Type B pancreatic cell (in vitro differentiated cells): ENCODE measurements at regions not wholly inside any gene's neighbourhood (a gene's known extent, or its start where the extent isn't known, plus 50 kb on each side); places are given as distances from the start of the nearest gene placed in this dataset.

ENCODE experiments used
- DNase-seq: peaks from one replicate; pipeline ENCODE4 v3.0.0; 2021; ENCODE audit warnings: mixed read lengths; ENCODE audit not compliant: unreplicated experiment; ENCODE audit errors: extremely low spot score
- H3K27ac Mint-ChIP-seq: 2 replicates; pipeline ENCODE4 v1.8.0; 2021; ENCODE audit warnings: mild to moderate bottlenecking, mixed read lengths
- H3K27me3 Mint-ChIP-seq: 2 replicates; pipeline ENCODE4 v1.8.0; 2021; ENCODE audit warnings: mixed read lengths
- H3K36me3 Mint-ChIP-seq: 2 replicates; pipeline ENCODE4 v1.8.0; 2021; ENCODE audit warnings: mixed read lengths
- H3K4me1 Mint-ChIP-seq: one replicate; pipeline ENCODE4 v1.8.0; 2021; ENCODE audit warnings: mixed read lengths; ENCODE audit not compliant: unreplicated experiment
- H3K4me3 Mint-ChIP-seq: 2 replicates; pipeline ENCODE4 v1.8.0; 2021; ENCODE audit warnings: mild to moderate bottlenecking, mixed read lengths
- H3K9me3 Mint-ChIP-seq: 2 replicates; pipeline ENCODE4 v1.8.0; 2021; ENCODE audit warnings: mixed read lengths
- CTCF ChIP-seq: fragments of 200-600 bp; sonication (generic); conservative IDR thresholded peaks from 2 replicates; pipeline ENCODE4 v1.5.0; 2021; ENCODE audit warnings: antibody characterized with exemption, mild to moderate bottlenecking

GRCh38 chr6:153621070-153621469 lies 418.0 kb upstream of the OPRM1 start:
- DNase-seq: no peak
- H3K36me3 Mint-ChIP-seq: no peaks in the 10 kb centered on the region

GRCh38 chr6:153618371-153619322 lies 420.4 kb upstream of the OPRM1 start:
- Mint-ChIP-seq H3K4me1 (peaks cover 7% of the 10 kb centered on the region), H3K9me3 (no peaks in the 10 kb centered on the region), H3K27me3 (peaks cover 18% of the 10 kb centered on the region), H3K27ac (no peak overlapping the region), H3K36me3 (no peaks in the 10 kb centered on the region), H3K4me3 (no peak overlapping the region)
- DNase-seq: no peak
- no peak for TF ChIP-seq CTCF

More at GRCh38 chr6:153621070-153621469, 418.0 kb upstream of the OPRM1 start:
- peaks cover 11% of the 10 kb centered on the region for H3K4me1 Mint-ChIP-seq
- H3K27me3 Mint-ChIP-seq: peaks cover 18% of the 10 kb centered on the region
- no peaks in the 10 kb centered on the region for H3K9me3 Mint-ChIP-seq
- TF ChIP-seq CTCF: no peak
- H3K27ac Mint-ChIP-seq: no peak overlapping the region
- H3K4me3 Mint-ChIP-seq: no peak overlapping the region

DNA sequence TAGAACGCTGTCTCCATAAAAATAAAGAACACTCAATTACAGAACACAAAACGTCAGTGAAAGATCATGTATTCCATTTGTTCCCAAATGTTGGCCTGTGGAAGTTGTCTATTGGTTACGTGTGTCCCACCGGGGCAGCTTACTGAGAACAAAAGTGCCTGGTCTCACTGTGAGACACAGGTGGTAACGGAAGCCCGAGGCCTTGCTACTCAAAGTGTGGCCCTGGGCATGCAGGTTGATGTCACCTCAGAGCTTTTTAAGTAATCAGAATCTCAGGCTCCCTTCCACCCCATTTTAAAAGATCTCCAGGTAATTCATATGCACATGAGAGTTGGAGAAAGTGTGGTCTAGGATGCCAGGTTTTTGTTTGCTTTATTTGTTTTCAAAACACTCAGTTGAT lies 422.5 kb upstream of the OPRM1 start:
- no peaks in the 10 kb centered on the region for H3K36me3 Mint-ChIP-seq
- H3K9me3 Mint-ChIP-seq: no peaks in the 10 kb centered on the region
- H3K4me1 Mint-ChIP-seq: peaks cover 7% of the 10 kb centered on the region
- DNase-seq: no peak
- peaks cover 15% of the 10 kb centered on the region for H3K27me3 Mint-ChIP-seq
- no peak for TF ChIP-seq CTCF
- H3K27ac Mint-ChIP-seq: no peak overlapping the region
- H3K4me3 Mint-ChIP-seq: no peak overlapping the region

DNA sequence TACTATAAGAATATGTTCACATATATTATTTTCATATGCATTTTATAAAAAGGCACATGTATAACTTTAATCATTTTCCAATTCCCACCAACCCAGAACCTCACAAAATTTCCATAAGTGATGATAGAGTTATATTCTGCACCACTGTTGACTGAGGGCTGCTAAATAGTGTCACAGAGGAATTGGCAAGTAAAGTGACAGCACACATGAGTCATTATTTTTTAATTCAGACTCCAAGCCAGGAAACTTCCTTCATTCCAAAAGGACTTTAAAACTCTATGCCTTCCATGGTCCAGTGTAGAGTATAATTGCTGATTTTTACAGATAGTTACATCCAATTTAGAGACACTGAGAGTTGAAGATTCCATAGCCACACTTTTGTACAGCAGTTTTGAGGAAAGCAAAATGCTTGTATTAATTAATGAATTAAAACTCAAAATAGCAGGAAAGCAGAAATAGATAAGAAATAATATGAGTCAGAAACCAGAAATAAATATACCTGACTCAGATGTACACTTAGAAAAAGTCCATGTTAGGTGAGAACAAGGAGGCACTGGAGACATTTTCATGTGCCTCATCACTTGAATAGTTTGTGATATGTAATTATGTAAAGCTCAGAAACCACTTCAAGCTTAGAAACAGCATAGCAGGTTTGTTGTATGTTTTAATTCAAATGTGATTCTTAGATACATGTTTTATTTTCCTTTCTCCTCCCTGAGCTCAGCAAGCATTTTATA lies 425.2 kb upstream of the OPRM1 start:
- no peak for DNase-seq
- Mint-ChIP-seq H3K27ac (no peak overlapping the region), H3K9me3 (no peaks in the 10 kb centered on the region), H3K4me1 (peaks cover 3% of the 10 kb centered on the region), H3K36me3 (no peaks in the 10 kb centered on the region), H3K4me3 (no peak overlapping the region), H3K27me3 (peaks cover 7% of the 10 kb centered on the region)
- TF ChIP-seq CTCF: no peak

- H3K4me3 Mint-ChIP-seq: no peak overlapping the region
- no peaks in the 10 kb centered on the region for H3K27me3 Mint-ChIP-seq
- no peaks in the 10 kb centered on the region for H3K36me3 Mint-ChIP-seq
- no peaks in the 10 kb centered on the region for H3K4me1 Mint-ChIP-seq
- no peaks in the 10 kb centered on the region for H3K9me3 Mint-ChIP-seq
- H3K27ac Mint-ChIP-seq: no peak overlapping the region
- DNase-seq: no peak
- no peak for TF ChIP-seq CTCF
Observed at GRCh38 chr6:153602401-153602800, 436.6 kb upstream of the OPRM1 start.
